ENCODE measurements at regions not wholly inside any gene's neighbourhood (a gene's known extent, or its start where the extent isn't known, plus 50 kb on each side); places are given as distances from the start of the nearest gene placed in this dataset.

- Mint-ChIP-seq H3K4me1 (ENCODE audit: low read depth) (no peaks in the 10 kb centered on the region; the same call in 1 of the 2 replicates), H3K9me3 (no peaks in the 10 kb centered on the region), H3K27ac (no peak overlapping the region), H3K4me3 (no peak overlapping the region), H3K27me3 (ENCODE audit: insufficient read depth) (peaks cover 3% of the 10 kb centered on the region; the same call in 1 of the 2 replicates), H3K36me3 (ENCODE audit: low read depth) (no peaks in the 10 kb centered on the region)
- TF ChIP-seq CTCF (IDR thresholded peaks at IDR 0.05) = no peak
- DNase-seq = no peak
Observed at GRCh38 chrX:9108054-9108453, 74.1 kb upstream of the FAM9B start.

- no peaks in the 10 kb centered on the region for H3K9me3 Mint-ChIP-seq
Observed at GRCh38 chrX:9110808-9111207, 76.9 kb upstream of the FAM9B start.

GRCh38 chrX:9114245-9114644 is 80.3 kb upstream of the FAM9B start:
- peaks cover 5% of the 10 kb centered on the region for H3K27me3 Mint-ChIP-seq (ENCODE audit: insufficient read depth)
- no peak overlapping the region for H3K27ac Mint-ChIP-seq
- no peaks in the 10 kb centered on the region for H3K9me3 Mint-ChIP-seq
- peaks cover 14% of the 10 kb centered on the region for H3K4me1 Mint-ChIP-seq (ENCODE audit: low read depth)
- no peaks in the 10 kb centered on the region for H3K36me3 Mint-ChIP-seq (ENCODE audit: low read depth)
- H3K4me3 Mint-ChIP-seq = no peak overlapping the region
- no peak for DNase-seq
- TF ChIP-seq CTCF (IDR thresholded peaks at IDR 0.05) = no peak

More at GRCh38 chrX:9110808-9111207, 76.9 kb upstream of the FAM9B start:
- no peak for DNase-seq
- Mint-ChIP-seq H3K27me3 (ENCODE audit: insufficient read depth) (peaks cover 3% of the 10 kb centered on the region; the same call in 1 of the 2 replicates), H3K36me3 (ENCODE audit: low read depth) (no peaks in the 10 kb centered on the region), H3K27ac (no peak overlapping the region), H3K4me3 (no peak overlapping the region), H3K4me1 (ENCODE audit: low read depth) (no peaks in the 10 kb centered on the region; the same call in 1 of the 2 replicates)
- TF ChIP-seq CTCF (IDR thresholded peaks at IDR 0.05) = no peak

- peak; percentile 22 for DNase-seq
- H3K9me3 Mint-ChIP-seq = no peaks in the 10 kb centered on the region
- no peak for TF ChIP-seq CTCF (IDR thresholded peaks at IDR 0.05)
- no peak overlapping the region for H3K4me3 Mint-ChIP-seq
- peaks cover 26% of the 10 kb centered on the region for H3K4me1 Mint-ChIP-seq (ENCODE audit: low read depth)
- peaks cover 2% of the 10 kb centered on the region for H3K27me3 Mint-ChIP-seq (ENCODE audit: insufficient read depth)
- H3K27ac Mint-ChIP-seq = peak overlapping the region; percentile 59; the same call in 1 of the 2 replicates
- peaks cover 7% of the 10 kb centered on the region; the same call in 1 of the 2 replicates for H3K36me3 Mint-ChIP-seq (ENCODE audit: low read depth)
Observed at GRCh38 chrX:9117851-9118250, 83.9 kb upstream of the FAM9B start.

- Mint-ChIP-seq H3K27me3 (ENCODE audit: insufficient read depth) (peaks cover 3% of the 10 kb centered on the region), H3K9me3 (no peaks in the 10 kb centered on the region), H3K4me1 (ENCODE audit: low read depth) (peaks cover 28% of the 10 kb centered on the region), H3K4me3 (no peak overlapping the region), H3K36me3 (ENCODE audit: low read depth) (peaks cover 7% of the 10 kb centered on the region; the same call in 1 of the 2 replicates), H3K27ac (no peak overlapping the region)
- TF ChIP-seq CTCF (IDR thresholded peaks at IDR 0.05) = no peak
- DNase-seq = peak; percentile 3
Observed at GRCh38 chrX:9122519-9123245, 88.8 kb upstream of the FAM9B start.
